Caco-2 (cell line): ENCODE measurements at regions not wholly inside any gene's neighbourhood (a gene's known extent, or its start where the extent isn't known, plus 50 kb on each side); places are given as distances from the start of the nearest gene placed in this dataset.

Experiments
- BruUV-seq: library from RNA; stranded (reverse); fragments of 400-500 nt; replicated peaks from 2 replicates; lab custom pipeline; 2021; lab: Mats Ljungman, UMichigan
- CTCF ChIA-PET: fragments of 300-600 bp; sonication (Branson Sonifier 250); formaldehyde crosslinking; loops from one replicate; lab custom pipeline; 2022; ENCODE audit warnings: antibody characterized with exemption; lab: Charles Lee
- POLR2A ChIA-PET: fragments of 300-600 bp; sonication (Branson Sonifier 250); formaldehyde crosslinking; loops from one replicate; lab custom pipeline; 2022; ENCODE audit warnings: antibody characterized with exemption; lab: Charles Lee
- DNase-seq, 2 experiments: peaks; one replicate each; pipeline versions ENCODE4 v3.0.0 to v3.0.0-alpha.2; 2020 to 2022
- H3K27me3 ChIP-seq: replicated peaks from 2 replicates; pipeline ENCODE4 v1.6.0; 2011; ENCODE audit warnings: low read length; ENCODE audit not compliant: control insufficient read depth, insufficient read depth
- H3K36me3 ChIP-seq: 2 replicates; pipeline ENCODE4 v1.5.1; 2011; ENCODE audit warnings: low read length; ENCODE audit not compliant: control insufficient read depth, insufficient read depth
- H3K4me1 ChIP-seq: fragments of 250-450 bp; sonication (Bioruptor Pico); 2 replicates; pipeline ENCODE4 v1.5.1; 2020; ENCODE audit warnings: mild to moderate bottlenecking
- H3K4me3 ChIP-seq: 2 replicates; pipeline ENCODE4 v1.5.1; 2011; ENCODE audit warnings: low read depth, mild to moderate bottlenecking, control low read depth, low read length
- H3K9me3 ChIP-seq: fragments of 250-450 bp; sonication (Bioruptor Pico); 2 replicates; pipeline ENCODE4 v1.5.1; 2020; ENCODE audit warnings: mild to moderate bottlenecking, moderate library complexity
- H3K27ac Mint-ChIP-seq: one replicate; pipeline ENCODE4 v1.8.0; 2022; ENCODE audit warnings: mixed read lengths; ENCODE audit not compliant: unreplicated experiment
- H3K27me3 Mint-ChIP-seq: one replicate; pipeline ENCODE4 v1.8.0; 2022; ENCODE audit warnings: mixed read lengths; ENCODE audit not compliant: insufficient read depth, unreplicated experiment
- H3K36me3 Mint-ChIP-seq: one replicate; pipeline ENCODE4 v1.8.0; 2022; ENCODE audit warnings: mild to moderate bottlenecking, mixed read lengths; ENCODE audit not compliant: insufficient read depth, unreplicated experiment
- H3K4me1 Mint-ChIP-seq: one replicate; pipeline ENCODE4 v1.8.0; 2022; ENCODE audit warnings: low read depth, mixed read lengths; ENCODE audit not compliant: unreplicated experiment
- H3K4me3 Mint-ChIP-seq: one replicate; pipeline ENCODE4 v1.8.0; 2022; ENCODE audit warnings: mild to moderate bottlenecking, moderate library complexity, mixed read lengths; ENCODE audit not compliant: unreplicated experiment
- H3K9me3 Mint-ChIP-seq: one replicate; pipeline ENCODE4 v1.8.0; 2022; ENCODE audit warnings: mixed read lengths; ENCODE audit not compliant: unreplicated experiment
- CTCF ChIP-seq, 2 experiments: fragments of 200-600 bp in 1 of 2; IDR thresholded peaks; 1 replicate in 1 of 2; 2 replicates in 1 of 2; pipeline versions ENCODE4 v1.5.1 to v1.8.0; 2011 to 2022; ENCODE audit warnings: antibody characterized with exemption in 1 of 2, control low read depth in 1 of 2, inconsistent platforms in 1 of 2, low read depth in 1 of 2, low read length in 1 of 2, mild to moderate bottlenecking in 1 of 2, moderate library complexity in 1 of 2; ENCODE audit not compliant: insufficient read depth in 1 of 2, severe bottlenecking in 1 of 2, unreplicated experiment in 1 of 2
- intact Hi-C: fragments of 100-400 bp; cut with micrococcal nuclease; formaldehyde crosslinking; loops from one replicate; pipeline ENCODE4 v1.10.0; 2022; ENCODE audit not compliant: unreplicated experiment

- Mint-ChIP-seq H3K4me3 (no peak overlapping the region), H3K27ac (no peak overlapping the region), H3K4me1 (peaks cover 19% of the 10 kb centered on the region), H3K27me3 (peaks cover 3% of the 10 kb centered on the region), H3K9me3 (no peaks in the 10 kb centered on the region), H3K36me3 (peaks cover 5% of the 10 kb centered on the region)
- ChIA-PET POLR2A (no interaction called here), CTCF (no interaction called here)
- H3K4me3 ChIP-seq, result no peak overlapping the region
- peak in 1 of 2 experiments; percentile 19 for DNase-seq
- H3K36me3 ChIP-seq, result no peaks in the 10 kb centered on the region
- no TSS peak for BruUV-seq
- peaks cover 6% of the 10 kb centered on the region for H3K4me1 ChIP-seq
- H3K9me3 ChIP-seq, result 0 out of 2 replicates have a peak, but pooled peaks cover 3% of the 10 kb centered on the region
- no peaks in the 10 kb centered on the region for H3K27me3 ChIP-seq
- intact Hi-C loops, result no loop called here
- no peak for TF ChIP-seq CTCF (IDR thresholded peaks at IDR 0.05; ENCODE audit: insufficient read depth in 1 of 2, low read depth in 1 of 2, low read length in 1 of 2, severe bottlenecking in 1 of 2, unreplicated experiment in 1 of 2)
Measured at GRCh38 chr6:10269814-10270472, 144.9 kb downstream of the TFAP2A start.

GRCh38 chr6:10268611-10269310 lies 146.1 kb downstream of the TFAP2A start:
- DNase-seq, result no peak
- intact Hi-C loops, result no loop called here
- H3K36me3 Mint-ChIP-seq, result peaks cover 5% of the 10 kb centered on the region
- H3K4me3 Mint-ChIP-seq, result no peak overlapping the region
- Histone ChIP-seq H3K4me1 (peaks cover 6% of the 10 kb centered on the region), H3K27me3 (no peaks in the 10 kb centered on the region), H3K36me3 (no peaks in the 10 kb centered on the region), H3K9me3 (0 out of 2 replicates have a peak, but pooled peaks cover 3% of the 10 kb centered on the region), H3K4me3 (no peak overlapping the region)
- CTCF ChIA-PET, result no interaction called here
- no TSS peak for BruUV-seq
- no peak overlapping the region for H3K27ac Mint-ChIP-seq
- H3K4me1 Mint-ChIP-seq, result peaks cover 19% of the 10 kb centered on the region
- no peaks in the 10 kb centered on the region for H3K9me3 Mint-ChIP-seq
- peaks cover 3% of the 10 kb centered on the region for H3K27me3 Mint-ChIP-seq
- POLR2A ChIA-PET, result no interaction called here
- no peak for TF ChIP-seq CTCF (IDR thresholded peaks at IDR 0.05; ENCODE audit: insufficient read depth in 1 of 2, low read depth in 1 of 2, low read length in 1 of 2, severe bottlenecking in 1 of 2, unreplicated experiment in 1 of 2)

- no peaks in the 10 kb centered on the region for H3K27me3 ChIP-seq
- Mint-ChIP-seq H3K9me3 (no peaks in the 10 kb centered on the region), H3K36me3 (peaks cover 5% of the 10 kb centered on the region), H3K27ac (no peak overlapping the region), H3K4me1 (peaks cover 19% of the 10 kb centered on the region), H3K27me3 (peaks cover 3% of the 10 kb centered on the region), H3K4me3 (no peak overlapping the region)
- H3K4me3 ChIP-seq, result no peak overlapping the region
- BruUV-seq, result no TSS peak
- DNase-seq, result no peak
- no peaks in the 10 kb centered on the region for H3K36me3 ChIP-seq
- no peak for TF ChIP-seq CTCF (IDR thresholded peaks at IDR 0.05; ENCODE audit: insufficient read depth in 1 of 2, low read depth in 1 of 2, low read length in 1 of 2, severe bottlenecking in 1 of 2, unreplicated experiment in 1 of 2)
- ChIA-PET CTCF (no interaction called here), POLR2A (no interaction called here)
- 0 out of 2 replicates have a peak, but pooled peaks cover 3% of the 10 kb centered on the region for H3K9me3 ChIP-seq
- intact Hi-C loops, result no loop called here
- H3K4me1 ChIP-seq, result peaks cover 6% of the 10 kb centered on the region
Measured at GRCh38 chr6:10268111-10268510, 146.8 kb downstream of the TFAP2A start.
